Lower leg skin (tissue), 3 donors: ENCODE measurements at regions not wholly inside any gene's neighbourhood (a gene's known extent, or its start where the extent isn't known, plus 50 kb on each side); places are given as distances from the start of the nearest gene placed in this dataset.

Experiments
- CTCF ChIP-seq, 3 donors: fragments of 450-650 bp; IDR thresholded peaks; one replicate each; pipeline ENCODE4 v1.5.1; 2016; ENCODE audit warnings: antibody characterized with exemption in 3 of 3, mild to moderate bottlenecking in 3 of 3, moderate library complexity in 2 of 3
- POLR2A ChIP-seq, 2 donors: fragments of 450-650 bp; IDR thresholded peaks; one replicate each; pipeline ENCODE4 v1.6.1; 2016 to 2017; ENCODE audit warnings: antibody characterized with exemption in 2 of 2, mild to moderate bottlenecking in 1 of 2, moderate library complexity in 1 of 2

- no peak for TF ChIP-seq CTCF (IDR thresholded peaks at IDR 0.05)
- TF ChIP-seq POLR2A (IDR thresholded peaks at IDR 0.05) = no peak
Observed at GRCh38 chr3:163622384-163622783, 1455.9 kb downstream of the SI start.
